ENCODE measurements at regions not wholly inside any gene's neighbourhood (a gene's known extent, or its start where the extent isn't known, plus 50 kb on each side); places are given as distances from the start of the nearest gene placed in this dataset.

DNA sequence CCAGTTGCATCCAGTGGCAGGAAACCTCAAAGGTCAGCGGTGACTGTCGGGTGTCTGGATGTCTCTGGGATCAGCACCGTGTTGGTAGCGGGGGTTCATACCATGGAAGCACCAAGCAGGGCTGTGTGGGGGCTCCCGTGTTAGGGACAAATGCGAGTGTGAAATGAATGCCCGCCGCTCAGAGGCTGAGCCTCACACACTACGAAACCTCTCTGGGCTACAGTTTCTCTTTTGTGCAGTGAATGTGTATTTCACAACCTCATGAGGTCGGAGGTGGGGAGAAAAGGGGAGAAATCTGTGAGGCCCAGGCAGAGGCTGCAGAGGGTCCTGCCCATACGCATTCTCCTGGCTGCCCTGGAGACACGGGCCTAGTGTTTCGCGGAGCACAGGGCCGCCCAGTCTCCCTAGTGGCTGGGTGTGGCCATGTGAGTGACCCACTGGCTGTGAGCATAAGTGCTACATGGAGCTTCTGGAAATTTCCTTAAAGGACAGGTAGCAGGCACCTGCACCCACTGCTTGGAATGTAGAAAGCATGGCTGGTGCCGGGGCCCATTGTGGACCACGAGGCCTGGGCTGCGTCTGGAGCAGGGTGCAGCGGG, 138.0 kb upstream of the GLI2 start:
- H3K79me2 ChIP-seq (ENCODE audit: low read length): no peaks in the 10 kb centered on the region
- H3K4me1 ChIP-seq (ENCODE audit: insufficient read depth, low read length): no peaks in the 10 kb centered on the region
- no peaks in the 10 kb centered on the region for H3K27me3 ChIP-seq (ENCODE audit: low read length)
- ChIA-PET POLR2A (ENCODE audit: unreplicated experiment) (no interaction called here), CTCF (no interaction called here)
- H3K9me3 ChIP-seq (ENCODE audit: low read length): no peaks in the 10 kb centered on the region
- H3K27ac ChIP-seq (ENCODE audit: low read length): no peak overlapping the region
- TF ChIP-seq EZH2 (IDR thresholded peaks at IDR 0.05; ENCODE audit: low read length, unreplicated experiment) (no peak), EZH2phosphoT487 (IDR thresholded peaks at IDR 0.05; ENCODE audit: borderline replicate concordance, low read length) (no peak)
- TF ChIP-seq, protein P1, sequence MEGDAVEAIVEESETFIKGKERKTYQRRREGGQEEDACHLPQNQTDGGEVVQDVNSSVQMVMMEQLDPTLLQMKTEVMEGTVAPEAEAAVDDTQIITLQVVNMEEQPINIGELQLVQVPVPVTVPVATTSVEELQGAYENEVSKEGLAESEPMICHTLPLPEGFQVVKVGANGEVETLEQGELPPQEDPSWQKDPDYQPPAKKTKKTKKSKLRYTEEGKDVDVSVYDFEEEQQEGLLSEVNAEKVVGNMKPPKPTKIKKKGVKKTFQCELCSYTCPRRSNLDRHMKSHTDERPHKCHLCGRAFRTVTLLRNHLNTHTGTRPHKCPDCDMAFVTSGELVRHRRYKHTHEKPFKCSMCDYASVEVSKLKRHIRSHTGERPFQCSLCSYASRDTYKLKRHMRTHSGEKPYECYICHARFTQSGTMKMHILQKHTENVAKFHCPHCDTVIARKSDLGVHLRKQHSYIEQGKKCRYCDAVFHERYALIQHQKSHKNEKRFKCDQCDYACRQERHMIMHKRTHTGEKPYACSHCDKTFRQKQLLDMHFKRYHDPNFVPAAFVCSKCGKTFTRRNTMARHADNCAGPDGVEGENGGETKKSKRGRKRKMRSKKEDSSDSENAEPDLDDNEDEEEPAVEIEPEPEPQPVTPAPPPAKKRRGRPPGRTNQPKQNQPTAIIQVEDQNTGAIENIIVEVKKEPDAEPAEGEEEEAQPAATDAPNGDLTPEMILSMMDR (conservative IDR thresholded peaks at IDR 0.05; ENCODE audit: low read depth, low read length): no peak
- H3K4me2 ChIP-seq (ENCODE audit: low read length): no peak overlapping the region
- H3K9me2 ChIP-seq (replicated peaks; ENCODE audit: low read length): no peaks in the 10 kb centered on the region
- no peak overlapping the region for H2AFZ ChIP-seq (ENCODE audit: low read length)
- no peaks in the 10 kb centered on the region for H3K36me3 ChIP-seq (ENCODE audit: low read depth, low read length)
- no TSS peak for BruUV-seq (replicated peaks)
- H3K4me3 ChIP-seq (ENCODE audit: low read length): no peak overlapping the region
- no peaks in the 10 kb centered on the region for H3F3A ChIP-seq (ENCODE audit: low read length, unreplicated experiment)
- DNase-seq (no peak), ATAC-seq (no peak)
- H4K20me1 ChIP-seq (ENCODE audit: low read length): no peaks in the 10 kb centered on the region
- H3K9ac ChIP-seq (ENCODE audit: low read length): no peak overlapping the region
- intact Hi-C loops (cut with micrococcal nuclease): no loop called here

DNA sequence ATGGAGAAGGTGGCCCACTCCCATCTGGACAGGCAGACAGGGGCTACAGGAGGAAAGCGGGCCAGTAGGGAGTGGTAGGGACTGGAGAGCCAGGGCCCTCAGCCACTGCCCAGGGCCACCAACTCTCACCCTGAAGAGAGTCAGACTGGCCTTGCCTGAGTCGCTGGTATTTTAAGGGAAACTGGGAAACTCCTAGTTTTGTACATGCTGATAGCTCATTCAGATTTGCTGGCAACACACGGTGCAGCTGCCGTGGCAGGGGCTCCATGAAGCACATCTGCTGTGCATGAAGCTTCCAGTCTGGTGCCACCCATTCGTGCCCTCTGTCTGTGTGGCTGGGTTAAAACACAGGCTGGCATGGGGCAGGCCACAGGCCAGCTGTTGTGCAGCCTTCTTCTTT, 137.3 kb upstream of the GLI2 start:
- no peaks in the 10 kb centered on the region for H3K79me2 ChIP-seq (ENCODE audit: low read length)
- BruUV-seq (replicated peaks): no TSS peak
- H3F3A ChIP-seq (ENCODE audit: low read length, unreplicated experiment): no peaks in the 10 kb centered on the region
- no peak overlapping the region for H3K4me3 ChIP-seq (ENCODE audit: low read length)
- intact Hi-C loops (cut with micrococcal nuclease): no loop called here
- no peak overlapping the region for H3K4me2 ChIP-seq (ENCODE audit: low read length)
- no peaks in the 10 kb centered on the region for H4K20me1 ChIP-seq (ENCODE audit: low read length)
- H3K27ac ChIP-seq (ENCODE audit: low read length): no peak overlapping the region
- no peaks in the 10 kb centered on the region for H3K9me2 ChIP-seq (replicated peaks; ENCODE audit: low read length)
- H2AFZ ChIP-seq (ENCODE audit: low read length): no peak overlapping the region
- no peak overlapping the region for H3K9ac ChIP-seq (ENCODE audit: low read length)
- H3K36me3 ChIP-seq (ENCODE audit: low read depth, low read length): no peaks in the 10 kb centered on the region
- no peaks in the 10 kb centered on the region for H3K4me1 ChIP-seq (ENCODE audit: insufficient read depth, low read length)
- DNase-seq (no peak), ATAC-seq (no peak)
- H3K9me3 ChIP-seq (ENCODE audit: low read length): no peaks in the 10 kb centered on the region
- TF ChIP-seq EZH2 (IDR thresholded peaks at IDR 0.05; ENCODE audit: low read length, unreplicated experiment) (no peak), EZH2phosphoT487 (IDR thresholded peaks at IDR 0.05; ENCODE audit: borderline replicate concordance, low read length) (no peak)
- TF ChIP-seq, protein P1 (conservative IDR thresholded peaks at IDR 0.05; ENCODE audit: low read depth, low read length): no peak
- H3K27me3 ChIP-seq (ENCODE audit: low read length): no peaks in the 10 kb centered on the region
- POLR2A ChIA-PET (ENCODE audit: unreplicated experiment): no interaction called here
- CTCF ChIA-PET: no interaction called here

DNA sequence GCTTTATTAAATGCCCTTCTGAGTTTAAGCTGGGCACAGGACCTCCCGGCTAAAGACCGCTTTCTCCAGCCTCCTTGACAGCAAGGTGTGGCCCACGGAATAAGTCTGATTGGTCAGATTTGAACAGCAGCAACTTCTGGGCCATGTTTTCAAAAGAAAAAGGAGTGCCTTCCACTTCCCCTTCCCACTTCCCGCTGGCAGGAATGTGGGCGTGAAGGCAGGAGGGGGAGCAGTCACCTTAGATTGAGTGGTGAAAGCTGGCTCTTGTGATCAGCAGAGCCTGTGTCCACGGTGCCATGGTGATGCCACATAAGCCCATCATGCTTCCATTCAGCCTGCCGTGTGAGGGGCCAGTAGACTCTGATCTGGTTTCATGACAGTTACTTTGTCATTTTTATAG, 136.6 kb upstream of the GLI2 start:
- ATAC-seq (no peak), DNase-seq (no peak)
- intact Hi-C loops (cut with micrococcal nuclease): no loop called here
- ChIA-PET POLR2A (ENCODE audit: unreplicated experiment) (no interaction called here), CTCF (no interaction called here)
- Histone ChIP-seq H3K4me1 (ENCODE audit: insufficient read depth, low read length) (no peaks in the 10 kb centered on the region), H2AFZ (ENCODE audit: low read length) (no peak overlapping the region), H3K27ac (ENCODE audit: low read length) (no peak overlapping the region), H3K27me3 (ENCODE audit: low read length) (no peaks in the 10 kb centered on the region), H3K9me3 (ENCODE audit: low read length) (no peaks in the 10 kb centered on the region), H4K20me1 (ENCODE audit: low read length) (no peaks in the 10 kb centered on the region), H3K9me2 (replicated peaks; ENCODE audit: low read length) (no peaks in the 10 kb centered on the region), H3K4me2 (ENCODE audit: low read length) (no peak overlapping the region), H3K36me3 (ENCODE audit: low read depth, low read length) (no peaks in the 10 kb centered on the region), H3K4me3 (ENCODE audit: low read length) (no peak overlapping the region), H3F3A (ENCODE audit: low read length, unreplicated experiment) (no peaks in the 10 kb centered on the region), H3K9ac (ENCODE audit: low read length) (no peak overlapping the region), H3K79me2 (ENCODE audit: low read length) (no peaks in the 10 kb centered on the region)
- BruUV-seq (replicated peaks): no TSS peak
- TF ChIP-seq, protein P1 (conservative IDR thresholded peaks at IDR 0.05; ENCODE audit: low read depth, low read length): no peak
- TF ChIP-seq EZH2 (IDR thresholded peaks at IDR 0.05; ENCODE audit: low read length, unreplicated experiment) (no peak), EZH2phosphoT487 (IDR thresholded peaks at IDR 0.05; ENCODE audit: borderline replicate concordance, low read length) (no peak)

All from PC-3 (cell line).